ENCODE measurements at regions not wholly inside any gene's neighbourhood (a gene's known extent, or its start where the extent isn't known, plus 50 kb on each side); places are given as distances from the start of the nearest gene placed in this dataset.

- Histone ChIP-seq H3K4me3 (no peak overlapping the region), H3K9me3 (no peaks in the 10 kb centered on the region), H3K27me3 (peaks cover 12% of the 10 kb centered on the region), H3K4me1 (no peaks in the 10 kb centered on the region), H3K27ac (no peak overlapping the region), H3K36me3 (no peaks in the 10 kb centered on the region)
- TF ChIP-seq CTCF (IDR thresholded peaks at IDR 0.05) (no peak), POLR2A (IDR thresholded peaks at IDR 0.05) (no peak), EP300 (IDR thresholded peaks at IDR 0.05) (no peak), POLR2AphosphoS5 (IDR thresholded peaks at IDR 0.05) (no peak)
- ATAC-seq: no peak
- 44 to 100% methylated on average over 1 of the region's 4 CpGs for WGBS, 2 donors (ENCODE audit: low coverage in 1 of 2)
Measured at GRCh38 chr1:30130099-30130498, 593.3 kb downstream of the MATN1 start.

DNA sequence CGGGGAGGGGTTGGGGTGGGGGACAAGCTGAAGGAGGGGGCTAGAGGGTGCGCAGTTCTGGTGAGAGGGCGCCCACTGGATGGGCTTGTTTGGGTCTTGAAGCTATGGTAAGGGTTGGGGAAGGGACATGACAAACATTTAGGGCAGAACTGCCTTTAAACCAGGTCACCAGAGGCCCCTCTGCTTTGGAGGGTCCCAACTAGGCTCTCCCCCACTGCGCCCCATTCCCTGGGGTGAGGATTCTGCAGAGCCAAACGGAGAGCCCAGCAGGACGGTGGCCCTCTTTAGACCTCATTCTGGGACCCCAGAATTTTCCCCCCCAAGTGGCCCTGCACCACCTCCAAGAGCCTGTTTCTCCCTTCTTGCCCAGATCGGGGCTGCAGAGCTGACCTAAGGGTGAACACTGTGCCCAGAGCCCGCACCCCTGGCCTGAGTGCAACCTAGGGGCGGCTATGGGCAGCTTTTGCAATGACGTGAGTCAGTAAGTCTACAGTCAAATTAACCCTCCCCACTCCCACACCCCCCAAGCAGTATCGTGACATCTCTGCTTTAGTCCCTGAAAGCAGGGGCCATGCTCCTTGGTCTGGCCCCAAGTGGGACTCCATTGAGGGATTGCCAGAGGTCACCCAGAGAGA, 593.8 kb downstream of the MATN1 start:
- ATAC-seq: no peak
- H3K9me3 ChIP-seq: no peaks in the 10 kb centered on the region
- H3K4me1 ChIP-seq: no peaks in the 10 kb centered on the region
- H3K4me3 ChIP-seq: no peak overlapping the region
- H3K27me3 ChIP-seq: peaks cover 12% of the 10 kb centered on the region
- H3K27ac ChIP-seq: no peak overlapping the region
- no peaks in the 10 kb centered on the region for H3K36me3 ChIP-seq
- no peak for TF ChIP-seq POLR2AphosphoS5 (IDR thresholded peaks at IDR 0.05)
- TF ChIP-seq POLR2A (IDR thresholded peaks at IDR 0.05): no peak
- no peak for TF ChIP-seq CTCF (IDR thresholded peaks at IDR 0.05)
- TF ChIP-seq EP300 (IDR thresholded peaks at IDR 0.05): no peak
- WGBS, 2 donors (ENCODE audit: low coverage in 1 of 2): 73 to 89% methylated on average over 4 to 7 of the region's 11 CpGs

GRCh38 chr1:30129001-30129408, 594.4 kb downstream of the MATN1 start:
- WGBS, 2 donors (ENCODE audit: low coverage in 1 of 2): 21 to 40% methylated on average over 1 to 6 of the region's 7 CpGs
- ATAC-seq: no peak
- H3K27ac ChIP-seq: no peak overlapping the region
- no peaks in the 10 kb centered on the region for H3K36me3 ChIP-seq
- peaks cover 12% of the 10 kb centered on the region for H3K27me3 ChIP-seq
- H3K4me3 ChIP-seq: no peak overlapping the region
- TF ChIP-seq EP300 (IDR thresholded peaks at IDR 0.05) (no peak), POLR2AphosphoS5 (IDR thresholded peaks at IDR 0.05) (no peak), CTCF (IDR thresholded peaks at IDR 0.05) (no peak), POLR2A (IDR thresholded peaks at IDR 0.05) (no peak)
- no peaks in the 10 kb centered on the region for H3K9me3 ChIP-seq
- H3K4me1 ChIP-seq: no peaks in the 10 kb centered on the region

GRCh38 chr1:30126848-30127247, 596.5 kb downstream of the MATN1 start:
- no peak for TF ChIP-seq CTCF (IDR thresholded peaks at IDR 0.05)
- TF ChIP-seq EP300 (IDR thresholded peaks at IDR 0.05): no peak
- TF ChIP-seq POLR2A (IDR thresholded peaks at IDR 0.05): no peak
- TF ChIP-seq POLR2AphosphoS5 (IDR thresholded peaks at IDR 0.05): no peak
- 50 to 53% methylated on average over 1 of the region's 2 CpGs for WGBS, 2 donors (ENCODE audit: low coverage in 1 of 2)
- Histone ChIP-seq H3K36me3 (no peaks in the 10 kb centered on the region), H3K27ac (no peak overlapping the region), H3K4me3 (no peak overlapping the region), H3K4me1 (no peaks in the 10 kb centered on the region), H3K9me3 (no peaks in the 10 kb centered on the region), H3K27me3 (peaks cover 12% of the 10 kb centered on the region)
- no peak for ATAC-seq

GRCh38 chr1:30125821-30126170, 597.6 kb downstream of the MATN1 start:
- Histone ChIP-seq H3K27ac (no peak overlapping the region), H3K4me1 (no peaks in the 10 kb centered on the region), H3K4me3 (no peak overlapping the region), H3K36me3 (no peaks in the 10 kb centered on the region), H3K27me3 (peaks cover 12% of the 10 kb centered on the region), H3K9me3 (no peaks in the 10 kb centered on the region)
- TF ChIP-seq POLR2A (IDR thresholded peaks at IDR 0.05) (no peak), CTCF (IDR thresholded peaks at IDR 0.05) (no peak), POLR2AphosphoS5 (IDR thresholded peaks at IDR 0.05) (no peak), EP300 (IDR thresholded peaks at IDR 0.05) (no peak)
- 56 to 67% methylated on average over 3 of the region's 3 CpGs for WGBS, 2 donors (ENCODE audit: low coverage in 1 of 2)
- no peak for ATAC-seq
